Mesendoderm (in vitro differentiated cells): ENCODE measurements at regions not wholly inside any gene's neighbourhood (a gene's known extent, or its start where the extent isn't known, plus 50 kb on each side); places are given as distances from the start of the nearest gene placed in this dataset.

Source experiments
- DNase-seq: peaks from one replicate; pipeline ENCODE4 v3.0.0; 2013
- H2AK5ac ChIP-seq: 2 replicates; pipeline ENCODE4 v1.6.1; 2013; ENCODE audit warnings: low read length, inconsistent platforms
- H2BK120ac ChIP-seq: 2 replicates; pipeline ENCODE4 v1.6.1; 2013; ENCODE audit warnings: low read depth, mild to moderate bottlenecking, low read length, moderate library complexity, mixed read lengths
- H2BK15ac ChIP-seq: replicated peaks from 2 replicates; pipeline ENCODE4 v1.6.1; 2013; ENCODE audit warnings: low read depth, mild to moderate bottlenecking, moderate library complexity
- H2BK5ac ChIP-seq: 2 replicates; pipeline ENCODE4 v1.6.1; 2013; ENCODE audit warnings: low read length, inconsistent platforms
- H3K18ac ChIP-seq: 2 replicates; pipeline ENCODE4 v1.6.1; 2013; ENCODE audit warnings: mild to moderate bottlenecking, low read length, mixed read lengths
- H3K23ac ChIP-seq: one replicate; pipeline ENCODE4 v1.6.1; 2013; ENCODE audit warnings: low read length
- H3K27ac ChIP-seq: 2 replicates; pipeline ENCODE4 v1.5.1; 2013; ENCODE audit warnings: low read depth, mild to moderate bottlenecking, inconsistent platforms, low read length, moderate library complexity
- H3K27me3 ChIP-seq: 2 replicates; pipeline ENCODE4 v1.6.1; 2013; ENCODE audit warnings: low read length, control low read depth, mild to moderate bottlenecking, inconsistent platforms; ENCODE audit not compliant: insufficient read depth, poor library complexity
- H3K36me3 ChIP-seq: 2 replicates; pipeline ENCODE4 v1.6.1; 2013; ENCODE audit warnings: low read length, inconsistent platforms; ENCODE audit not compliant: control insufficient read depth, insufficient read depth
- H3K4ac ChIP-seq: one replicate; pipeline ENCODE4 v1.6.1; 2013; ENCODE audit warnings: low read depth, mild to moderate bottlenecking, low read length, moderate library complexity
- H3K4me1 ChIP-seq: 2 replicates; pipeline ENCODE4 v1.6.1; 2013; ENCODE audit warnings: low read depth, low read length, inconsistent platforms; ENCODE audit not compliant: control insufficient read depth
- H3K4me2 ChIP-seq: 2 replicates; pipeline ENCODE4 v1.6.1; 2013; ENCODE audit warnings: low read length
- H3K4me3 ChIP-seq: 2 replicates; pipeline ENCODE4 v1.5.1; 2013; ENCODE audit warnings: mild to moderate bottlenecking, low read length
- H3K56ac ChIP-seq: one replicate; pipeline ENCODE4 v1.6.1; 2013; ENCODE audit warnings: low read length
- H3K79me1 ChIP-seq: 2 replicates; pipeline ENCODE4 v1.6.1; 2013; ENCODE audit warnings: low read length, inconsistent platforms
- H3K79me2 ChIP-seq: 2 replicates; pipeline ENCODE4 v1.6.1; 2013; ENCODE audit warnings: mild to moderate bottlenecking, low read length; ENCODE audit not compliant: control insufficient read depth, insufficient read depth
- H3K9ac ChIP-seq: 2 replicates; pipeline ENCODE4 v1.6.1; 2013; ENCODE audit warnings: low read length, inconsistent platforms
- H4K5ac ChIP-seq: one replicate; pipeline ENCODE4 v1.6.1; 2013; ENCODE audit warnings: low read length
- H4K8ac ChIP-seq: one replicate; pipeline ENCODE4 v1.6.1; 2013; ENCODE audit warnings: low read depth, mild to moderate bottlenecking, control low read depth, low read length, moderate library complexity
- WGBS: extraction: QIAGEN DNeasy Blood & Tissue Kit; methylation state at CpG from one replicate; pipeline ENCODE4 v1.1.7; 2013; ENCODE audit warnings: low lambda C conversion rate, missing lambda C conversion rate; ENCODE audit not compliant: insufficient coverage; ENCODE audit errors: extremely low coverage; 5-methylcytosine and 5-hydroxymethylcytosine counted together

- Histone ChIP-seq H2BK120ac (no peak overlapping the region), H3K4me3 (no peak overlapping the region), H4K8ac (no peak overlapping the region), H2BK5ac (no peak overlapping the region), H3K56ac (no peak overlapping the region), H4K5ac (no peak overlapping the region), H3K4me1 (no peaks in the 10 kb centered on the region), H3K23ac (no peak overlapping the region), H3K27ac (no peak overlapping the region), H3K27me3 (no peaks in the 10 kb centered on the region), H2BK15ac (no peak overlapping the region), H2AK5ac (no peak overlapping the region), H3K9ac (no peak overlapping the region), H3K4me2 (no peak overlapping the region), H3K36me3 (no peaks in the 10 kb centered on the region), H3K18ac (no peak overlapping the region), H3K4ac (no peak overlapping the region), H3K79me2 (no peaks in the 10 kb centered on the region), H3K79me1 (no peaks in the 10 kb centered on the region)
- peak; percentile 25 for DNase-seq
- WGBS = no CpG with 5 or more reads among the region's 30 CpGs
These were observed 131.2 kb downstream of the TRIML1 start for GRCh38 chr4:188270273-188271069.

GRCh38 chr4:188275686-188276085, 136.4 kb downstream of the TRIML1 start:
- H3K4me1 ChIP-seq = no peaks in the 10 kb centered on the region
- H2BK5ac ChIP-seq = no peak overlapping the region
- no peak overlapping the region for H4K8ac ChIP-seq
- no peak overlapping the region for H3K27ac ChIP-seq
- H3K27me3 ChIP-seq = no peaks in the 10 kb centered on the region
- H4K5ac ChIP-seq = no peak overlapping the region
- H3K79me1 ChIP-seq = no peaks in the 10 kb centered on the region
- H3K4ac ChIP-seq = no peak overlapping the region
- no peak for DNase-seq
- H3K79me2 ChIP-seq = no peaks in the 10 kb centered on the region
- H3K9ac ChIP-seq = no peak overlapping the region
- H2BK120ac ChIP-seq = no peak overlapping the region
- no peak overlapping the region for H3K4me2 ChIP-seq
- no peak overlapping the region for H2BK15ac ChIP-seq
- no peak overlapping the region for H3K4me3 ChIP-seq
- WGBS = no CpG with 5 or more reads among the region's 3 CpGs
- no peak overlapping the region for H3K56ac ChIP-seq
- no peak overlapping the region for H3K23ac ChIP-seq
- H3K18ac ChIP-seq = no peak overlapping the region
- H2AK5ac ChIP-seq = no peak overlapping the region
- H3K36me3 ChIP-seq = no peaks in the 10 kb centered on the region

- Histone ChIP-seq H4K8ac (no peak overlapping the region), H3K4me2 (no peak overlapping the region), H2BK5ac (no peak overlapping the region), H3K4me3 (no peak overlapping the region), H2BK120ac (no peak overlapping the region), H3K27ac (no peak overlapping the region), H3K4ac (no peak overlapping the region), H3K79me1 (no peaks in the 10 kb centered on the region), H3K9ac (no peak overlapping the region), H2AK5ac (no peak overlapping the region), H3K18ac (no peak overlapping the region), H2BK15ac (no peak overlapping the region), H3K56ac (no peak overlapping the region), H3K79me2 (no peaks in the 10 kb centered on the region), H3K27me3 (no peaks in the 10 kb centered on the region), H4K5ac (no peak overlapping the region), H3K36me3 (no peaks in the 10 kb centered on the region), H3K4me1 (no peaks in the 10 kb centered on the region), H3K23ac (no peak overlapping the region)
- DNase-seq = no peak
- WGBS = no CpG with 5 or more reads among the region's 5 CpGs
These were observed 139.9 kb downstream of the TRIML1 start for GRCh38 chr4:188279184-188279583.

GRCh38 chr4:188282471-188283232, 143.4 kb downstream of the TRIML1 start:
- no peak overlapping the region for H3K18ac ChIP-seq
- H3K4me3 ChIP-seq = no peak overlapping the region
- H3K56ac ChIP-seq = peak overlapping the region; percentile 54
- no peak overlapping the region for H2BK5ac ChIP-seq
- H3K9ac ChIP-seq = peak overlapping the region; percentile 13
- H2AK5ac ChIP-seq = no peak overlapping the region
- no peak overlapping the region for H2BK15ac ChIP-seq
- H3K36me3 ChIP-seq = no peaks in the 10 kb centered on the region
- H3K23ac ChIP-seq = peak overlapping the region; percentile 6
- H3K4me2 ChIP-seq = peak overlapping the region; percentile 52
- no peaks in the 10 kb centered on the region for H3K79me1 ChIP-seq
- WGBS = no CpG with 5 or more reads among the region's 55 CpGs
- DNase-seq = peak; percentile 40
- no peak overlapping the region for H4K5ac ChIP-seq
- H3K27ac ChIP-seq = no peak overlapping the region
- H2BK120ac ChIP-seq = no peak overlapping the region
- H3K79me2 ChIP-seq = no peaks in the 10 kb centered on the region
- H4K8ac ChIP-seq = no peak overlapping the region
- no peaks in the 10 kb centered on the region for H3K4me1 ChIP-seq
- H3K27me3 ChIP-seq = no peaks in the 10 kb centered on the region
- H3K4ac ChIP-seq = no peak overlapping the region

GRCh38 chr4:188287169-188287894, 148.1 kb downstream of the TRIML1 start:
- H3K4ac ChIP-seq = no peak overlapping the region
- no peaks in the 10 kb centered on the region for H3K79me1 ChIP-seq
- no peaks in the 10 kb centered on the region for H3K36me3 ChIP-seq
- no peak overlapping the region for H3K56ac ChIP-seq
- no peak overlapping the region for H3K4me3 ChIP-seq
- no peak overlapping the region for H3K18ac ChIP-seq
- no peak for DNase-seq
- H4K8ac ChIP-seq = no peak overlapping the region
- no peak overlapping the region for H2BK120ac ChIP-seq
- H3K27ac ChIP-seq = no peak overlapping the region
- no peak overlapping the region for H3K23ac ChIP-seq
- H3K9ac ChIP-seq = no peak overlapping the region
- no peak overlapping the region for H4K5ac ChIP-seq
- no CpG with 5 or more reads among the region's 11 CpGs for WGBS
- no peaks in the 10 kb centered on the region for H3K27me3 ChIP-seq
- no peak overlapping the region for H2AK5ac ChIP-seq
- no peaks in the 10 kb centered on the region for H3K4me1 ChIP-seq
- no peak overlapping the region for H2BK15ac ChIP-seq
- H2BK5ac ChIP-seq = no peak overlapping the region
- no peaks in the 10 kb centered on the region for H3K79me2 ChIP-seq
- no peak overlapping the region for H3K4me2 ChIP-seq
